ENCODE measurements at regions not wholly inside any gene's neighbourhood (a gene's known extent, or its start where the extent isn't known, plus 50 kb on each side); places are given as distances from the start of the nearest gene placed in this dataset.

- DNase-seq (ENCODE audit: low read depth): no peak
These were observed 69.8 kb downstream of the TNFSF18 start for GRCh38 chr1:172980971-172981370.
